MM.1S (cell line): ENCODE measurements at regions not wholly inside any gene's neighbourhood (a gene's known extent, or its start where the extent isn't known, plus 50 kb on each side); places are given as distances from the start of the nearest gene placed in this dataset.
"Not testable (repeated sequence)": the region's sequence is repeated elsewhere in the genome, so short reads cannot be mapped to it uniquely, and the experiment has no call there.

Source experiments
- DNase-seq: peaks from one replicate; pipeline ENCODE4 v3.0.0-alpha.2; 2015
- H2AFZ ChIP-seq: fragments of 300-600 bp; sonication (generic); 2 replicates; pipeline ENCODE4 v1.6.0; 2016; ENCODE audit warnings: antibody characterized with exemption, low read length
- H3F3A ChIP-seq: fragments of 300-600 bp; sonication (generic); 2 replicates; pipeline ENCODE4 v1.6.1; 2016; ENCODE audit warnings: mild to moderate bottlenecking, antibody characterized with exemption, low read length, moderate library complexity, mixed read lengths; ENCODE audit not compliant: insufficient read depth
- H3K27ac ChIP-seq: fragments of 300-600 bp; sonication (generic); 2 replicates; pipeline ENCODE4 v1.5.1; 2016; ENCODE audit warnings: mild to moderate bottlenecking, low read length
- H3K27me3 ChIP-seq: fragments of 300-600 bp; sonication (generic); replicated peaks from 2 replicates; pipeline ENCODE4 v1.6.0; 2016; ENCODE audit warnings: low read length; ENCODE audit not compliant: insufficient read depth
- H3K36me3 ChIP-seq: fragments of 300-600 bp; sonication (generic); replicated peaks from 2 replicates; pipeline ENCODE4 v1.6.1; 2016; ENCODE audit warnings: mild to moderate bottlenecking, low read length, mixed read lengths; ENCODE audit not compliant: insufficient read depth
- H3K4me1 ChIP-seq: fragments of 300-600 bp; sonication (generic); 2 replicates; pipeline ENCODE4 v1.6.1; 2016; ENCODE audit warnings: low read length, mixed read lengths
- H3K4me2 ChIP-seq: fragments of 300-600 bp; sonication (generic); 2 replicates; pipeline ENCODE4 v1.6.0; 2016; ENCODE audit warnings: low read depth, low read length
- H3K4me3 ChIP-seq: fragments of 300-600 bp; sonication (generic); 2 replicates; pipeline ENCODE4 v1.5.1; 2016; ENCODE audit warnings: low read length, mixed read lengths
- H3K79me2 ChIP-seq: fragments of 300-600 bp; sonication (generic); 2 replicates; pipeline ENCODE4 v1.6.1; 2016; ENCODE audit warnings: mixed run types, low read length, mixed read lengths
- H3K9ac ChIP-seq: fragments of 300-600 bp; sonication (generic); 2 replicates; pipeline ENCODE4 v1.6.1; 2016; ENCODE audit warnings: low read length, mixed read lengths
- H3K9me2 ChIP-seq: fragments of 300-600 bp; sonication (generic); replicated peaks from 2 replicates; pipeline ENCODE4 v1.6.1; 2016; ENCODE audit warnings: mild to moderate bottlenecking, low read length, mixed read lengths; ENCODE audit not compliant: insufficient read depth
- H3K9me3 ChIP-seq: fragments of 300-600 bp; sonication (generic); replicated peaks from 2 replicates; pipeline ENCODE4 v1.6.1; 2016; ENCODE audit warnings: mild to moderate bottlenecking, low read length, mixed read lengths; ENCODE audit not compliant: insufficient read depth
- H4K20me1 ChIP-seq: fragments of 300-600 bp; sonication (generic); 2 replicates; pipeline ENCODE4 v1.6.1; 2016; ENCODE audit warnings: mild to moderate bottlenecking, low read length, moderate library complexity, mixed read lengths; ENCODE audit not compliant: insufficient read depth
- EZH2 ChIP-seq: fragments of 300-600 bp; sonication (generic); optimal IDR thresholded peaks from 2 replicates; pipeline ENCODE3; 2017; ENCODE audit warnings: low read depth, mild to moderate bottlenecking, antibody characterized with exemption, low read length, mixed read lengths
- EZH2phosphoT487 ChIP-seq: fragments of 300-600 bp; sonication (generic); IDR thresholded peaks from 2 replicates; pipeline ENCODE4 v1.6.1; 2018; ENCODE audit warnings: antibody characterized with exemption, low read length
- TF ChIP-seq, protein P1 (sequence below): fragments of 300-600 bp; sonication (generic); IDR thresholded peaks from 2 replicates; pipeline ENCODE4 v1.5.1; 2016; ENCODE audit warnings: antibody characterized with exemption, low read length, mixed read lengths

DNA sequence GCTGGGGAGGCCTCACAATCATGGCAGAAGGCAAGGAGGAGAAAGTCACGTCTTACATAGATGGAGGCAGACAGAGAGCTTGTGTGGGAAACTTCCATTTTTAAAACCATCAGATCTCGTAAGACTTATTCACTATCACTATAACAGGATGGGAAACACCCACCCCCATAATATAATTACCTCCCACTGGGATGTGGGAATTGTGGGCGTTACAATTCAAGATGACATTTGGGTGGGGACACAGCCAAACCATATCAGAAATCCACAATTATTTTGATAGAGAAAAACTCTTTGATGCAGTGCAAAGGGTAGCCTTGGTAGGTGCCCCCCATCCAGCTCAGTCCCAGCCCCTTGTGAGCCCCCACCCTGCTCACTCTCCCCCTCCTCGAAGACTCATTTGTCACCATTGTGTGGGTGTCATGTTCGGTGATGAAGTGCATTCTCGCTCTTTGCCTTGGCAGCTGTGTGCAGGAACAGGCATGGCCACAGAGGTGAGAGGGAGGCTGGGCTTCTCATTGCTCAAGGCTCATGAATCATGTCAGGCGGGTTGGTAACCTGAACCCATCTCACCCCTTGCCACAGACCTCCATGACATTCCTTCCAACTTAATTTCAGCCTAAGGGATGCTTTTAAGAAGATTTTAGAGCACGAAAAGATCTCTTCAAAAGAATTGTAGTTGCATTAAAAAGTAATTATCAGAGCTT, 75.9 kb downstream of the BUB3 start:
- no peaks in the 10 kb centered on the region for H3K79me2 ChIP-seq
- no peak overlapping the region for H3K4me2 ChIP-seq
- no peaks in the 10 kb centered on the region for H4K20me1 ChIP-seq
- H3K9me2 ChIP-seq, result no peaks in the 10 kb centered on the region
- no peaks in the 10 kb centered on the region for H3K36me3 ChIP-seq
- no peak for DNase-seq
- H3K27ac ChIP-seq, result no peak overlapping the region
- H3K9ac ChIP-seq, result no peak overlapping the region
- no peaks in the 10 kb centered on the region for H3F3A ChIP-seq
- no peak overlapping the region for H2AFZ ChIP-seq
- H3K27me3 ChIP-seq, result no peaks in the 10 kb centered on the region
- no peaks in the 10 kb centered on the region for H3K4me1 ChIP-seq
- H3K9me3 ChIP-seq, result no peaks in the 10 kb centered on the region
- H3K4me3 ChIP-seq, result no peak overlapping the region
- TF ChIP-seq EZH2 (no peak), EZH2phosphoT487 (no peak)
- TF ChIP-seq, protein P1, sequence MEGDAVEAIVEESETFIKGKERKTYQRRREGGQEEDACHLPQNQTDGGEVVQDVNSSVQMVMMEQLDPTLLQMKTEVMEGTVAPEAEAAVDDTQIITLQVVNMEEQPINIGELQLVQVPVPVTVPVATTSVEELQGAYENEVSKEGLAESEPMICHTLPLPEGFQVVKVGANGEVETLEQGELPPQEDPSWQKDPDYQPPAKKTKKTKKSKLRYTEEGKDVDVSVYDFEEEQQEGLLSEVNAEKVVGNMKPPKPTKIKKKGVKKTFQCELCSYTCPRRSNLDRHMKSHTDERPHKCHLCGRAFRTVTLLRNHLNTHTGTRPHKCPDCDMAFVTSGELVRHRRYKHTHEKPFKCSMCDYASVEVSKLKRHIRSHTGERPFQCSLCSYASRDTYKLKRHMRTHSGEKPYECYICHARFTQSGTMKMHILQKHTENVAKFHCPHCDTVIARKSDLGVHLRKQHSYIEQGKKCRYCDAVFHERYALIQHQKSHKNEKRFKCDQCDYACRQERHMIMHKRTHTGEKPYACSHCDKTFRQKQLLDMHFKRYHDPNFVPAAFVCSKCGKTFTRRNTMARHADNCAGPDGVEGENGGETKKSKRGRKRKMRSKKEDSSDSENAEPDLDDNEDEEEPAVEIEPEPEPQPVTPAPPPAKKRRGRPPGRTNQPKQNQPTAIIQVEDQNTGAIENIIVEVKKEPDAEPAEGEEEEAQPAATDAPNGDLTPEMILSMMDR, result no peak

DNA sequence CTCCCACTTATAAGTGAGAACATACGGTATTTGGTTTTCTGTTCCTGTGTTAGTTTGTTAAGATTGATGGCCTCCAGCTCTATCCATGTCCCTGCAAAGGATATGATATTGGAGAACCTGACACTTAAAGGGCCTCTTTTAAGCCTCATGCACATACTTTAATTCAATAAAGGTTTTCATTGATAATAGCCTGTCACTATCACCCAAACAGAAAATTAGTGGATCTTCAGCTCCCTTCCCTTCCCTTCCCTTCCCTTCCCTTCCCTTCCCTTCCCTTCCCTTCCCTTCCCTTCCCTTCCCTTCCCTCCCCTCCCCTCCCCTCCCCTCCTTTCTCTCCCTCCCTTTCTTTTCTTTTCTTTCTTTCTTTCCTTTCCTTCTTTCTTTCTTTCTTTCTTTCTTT, 78.7 kb downstream of the BUB3 start:
- not testable (repeated sequence) for H3K4me2 ChIP-seq, DNase-seq, H4K20me1 ChIP-seq, H3K4me1 ChIP-seq, H3K9ac ChIP-seq, H2AFZ ChIP-seq, H3K4me3 ChIP-seq, H3K27ac ChIP-seq, H3F3A ChIP-seq, H3K9me2 ChIP-seq, H3K9me3 ChIP-seq, H3K27me3 ChIP-seq, H3K36me3 ChIP-seq, H3K79me2 ChIP-seq

DNA sequence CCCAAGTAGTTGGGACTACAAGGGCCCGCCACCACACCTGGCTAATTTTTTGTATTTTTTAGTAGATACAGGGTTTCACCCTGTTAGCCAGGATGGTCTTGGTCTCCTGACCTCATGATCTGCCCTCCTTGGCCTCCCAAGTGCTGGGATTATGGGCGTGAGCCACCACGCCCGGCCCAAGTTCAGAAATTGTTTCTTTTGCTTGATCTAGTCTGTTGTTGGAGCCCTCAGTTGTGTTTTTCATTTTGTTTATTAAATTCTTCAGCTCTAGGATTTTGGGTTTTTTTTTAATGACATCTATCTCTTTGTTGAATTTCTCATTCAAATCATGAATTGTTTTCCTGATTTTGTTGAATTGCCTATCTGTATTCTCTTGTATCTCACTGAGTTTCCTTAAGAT, 80.8 kb downstream of the BUB3 start:
- not testable (repeated sequence) for H3K9me2 ChIP-seq, H3K9ac ChIP-seq, H3K4me1 ChIP-seq, H4K20me1 ChIP-seq, H3K4me2 ChIP-seq, H3K27ac ChIP-seq, H3K4me3 ChIP-seq, DNase-seq, H2AFZ ChIP-seq, H3F3A ChIP-seq, H3K36me3 ChIP-seq, H3K9me3 ChIP-seq, H3K79me2 ChIP-seq, H3K27me3 ChIP-seq

DNA sequence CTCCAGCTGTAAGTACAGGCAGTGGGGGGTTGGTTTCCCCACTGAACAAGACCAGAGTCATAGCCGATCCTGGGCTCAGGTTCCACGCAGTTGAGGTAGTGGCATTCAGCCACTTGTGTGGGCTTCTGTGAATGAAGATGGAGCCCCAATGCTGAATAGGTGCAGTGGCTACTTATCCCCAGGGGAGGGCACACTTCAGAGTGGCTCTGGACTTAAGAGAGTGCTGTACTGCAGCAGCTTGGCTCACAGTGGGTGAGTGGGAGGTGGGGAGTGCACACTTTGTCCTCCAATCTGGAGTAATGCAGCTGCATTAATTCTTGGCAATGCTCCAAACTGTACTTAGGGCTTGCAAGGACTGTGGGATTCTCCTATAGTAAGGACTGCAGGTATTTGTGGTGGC, 81.9 kb downstream of the BUB3 start:
- H3K9me2 ChIP-seq, result no peaks in the 10 kb centered on the region
- no peaks in the 10 kb centered on the region for H3K27me3 ChIP-seq
- H3K4me1 ChIP-seq, result no peaks in the 10 kb centered on the region
- no peak overlapping the region for H3K27ac ChIP-seq
- H3K4me2 ChIP-seq, result no peak overlapping the region
- DNase-seq, result no peak
- TF ChIP-seq EZH2phosphoT487 (no peak), EZH2 (no peak)
- TF ChIP-seq, protein P1, result no peak
- H2AFZ ChIP-seq, result no peak overlapping the region
- no peaks in the 10 kb centered on the region for H4K20me1 ChIP-seq
- H3K4me3 ChIP-seq, result no peak overlapping the region
- no peaks in the 10 kb centered on the region for H3K36me3 ChIP-seq
- no peak overlapping the region for H3K9ac ChIP-seq
- no peaks in the 10 kb centered on the region for H3F3A ChIP-seq
- H3K79me2 ChIP-seq, result no peaks in the 10 kb centered on the region
- H3K9me3 ChIP-seq, result no peaks in the 10 kb centered on the region
